ENCODE measurements at regions not wholly inside any gene's neighbourhood (a gene's known extent, or its start where the extent isn't known, plus 50 kb on each side); places are given as distances from the start of the nearest gene placed in this dataset.
"Not testable (repeated sequence)": the region's sequence is repeated elsewhere in the genome, so short reads cannot be mapped to it uniquely, and the experiment has no call there.

DNA sequence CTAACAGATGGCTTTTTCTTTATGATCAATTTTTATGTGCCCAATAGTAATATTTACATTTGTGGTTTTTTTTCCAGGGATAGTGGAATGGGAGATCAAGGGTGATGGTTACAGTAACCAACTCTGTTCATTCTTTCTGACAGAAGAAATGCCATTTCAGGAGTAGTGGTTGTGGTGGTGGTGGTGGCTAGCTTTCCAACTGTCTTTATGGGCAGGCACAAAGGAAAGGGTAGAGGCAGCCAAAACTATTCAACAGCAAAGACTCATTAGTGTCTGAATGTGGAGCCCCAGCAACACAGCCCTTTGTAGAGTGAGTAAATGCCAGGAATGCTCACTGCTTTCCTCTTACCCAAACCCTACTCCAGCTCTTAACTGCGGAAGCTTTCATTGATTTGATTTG is 227.7 kb downstream of the RND3 start:
- no peak for DNase-seq

DNA sequence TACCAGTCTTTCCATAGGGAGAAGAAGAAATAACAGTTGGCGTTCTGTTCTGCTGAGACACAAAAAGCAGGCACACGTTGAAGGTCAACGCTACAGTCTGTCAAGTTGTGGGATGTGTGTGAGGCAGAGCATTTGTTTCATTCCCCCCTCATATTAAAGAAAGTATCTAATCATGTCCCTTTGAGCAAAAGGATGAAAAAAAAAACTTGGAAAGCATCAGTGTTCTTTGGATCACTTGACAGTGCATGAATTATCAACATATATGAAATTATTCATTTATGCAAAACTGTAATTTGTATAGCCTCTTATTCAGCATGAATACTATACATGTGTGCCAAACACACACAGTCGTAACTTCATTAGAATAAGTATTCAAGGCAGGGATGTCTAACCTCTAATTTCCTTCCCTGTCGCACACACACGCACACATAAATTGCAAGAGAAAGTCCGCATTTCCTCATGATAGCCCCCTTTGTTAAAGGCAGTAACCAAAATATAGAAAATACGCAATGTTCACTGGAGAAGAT is 228.6 kb downstream of the RND3 start:
- no peak for DNase-seq

DNA sequence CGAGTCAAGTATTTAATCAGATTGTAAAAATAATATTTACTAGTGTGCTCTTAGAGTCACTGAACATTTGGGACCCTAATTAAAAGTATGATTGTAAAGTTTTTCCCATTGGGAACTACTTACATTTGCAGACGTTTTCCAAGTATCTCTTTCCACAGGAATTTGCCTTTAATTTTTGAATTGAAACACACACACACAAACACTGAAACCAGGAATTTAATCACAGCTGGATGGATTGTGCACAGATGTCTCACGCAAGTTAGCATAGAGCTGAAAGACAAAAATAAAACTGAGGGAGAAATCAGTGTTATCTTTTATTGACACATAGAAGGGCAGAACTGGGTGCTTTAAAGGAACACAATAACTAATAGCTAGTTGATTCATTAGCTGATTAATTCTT is 230.7 kb downstream of the RND3 start:
- DNase-seq, result no peak

GRCh38 chr2:150255528-150255927 is 231.9 kb downstream of the RND3 start:
- DNase-seq, result no peak

DNA sequence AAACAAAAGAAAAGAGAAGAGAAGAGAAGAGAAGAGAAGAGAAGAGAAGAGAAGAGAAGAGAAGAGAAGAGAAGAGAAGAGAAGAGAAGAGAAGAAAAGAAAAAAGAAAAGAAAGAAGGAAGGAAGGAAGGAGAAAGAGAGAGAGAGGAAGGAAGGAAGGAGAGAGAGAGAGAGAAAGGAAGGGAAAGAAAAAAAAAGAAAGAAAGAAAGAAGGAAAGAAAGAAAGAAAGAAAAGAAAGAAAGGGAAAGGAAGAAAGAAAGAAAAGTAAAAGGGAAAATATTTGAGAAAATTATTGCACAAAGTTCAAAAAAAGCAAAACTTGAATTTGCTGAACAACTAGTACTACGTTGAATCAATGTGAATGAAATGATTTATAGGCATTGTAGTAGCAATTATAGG is 237.7 kb downstream of the RND3 start:
- DNase-seq, result not testable (repeated sequence)

DNA sequence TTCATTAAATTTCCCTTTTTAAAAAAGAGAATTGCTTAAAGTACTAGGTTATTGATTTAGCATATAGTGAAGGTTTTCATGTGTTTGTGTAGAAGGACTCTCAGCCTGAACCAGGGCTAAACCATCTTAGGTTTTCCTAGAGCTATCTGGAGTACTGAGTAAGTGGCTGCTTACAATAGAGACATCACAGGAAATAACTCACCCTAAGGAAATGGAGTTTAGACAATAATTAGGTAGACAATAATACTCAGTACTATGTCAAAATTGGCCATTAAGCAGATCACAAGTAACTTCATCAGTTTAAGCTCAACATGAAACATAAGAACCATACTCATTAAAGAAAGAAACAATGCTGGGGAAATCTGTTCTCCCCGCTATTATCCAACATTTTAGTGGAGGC is 240.0 kb downstream of the RND3 start:
- DNase-seq, result no peak

DNA sequence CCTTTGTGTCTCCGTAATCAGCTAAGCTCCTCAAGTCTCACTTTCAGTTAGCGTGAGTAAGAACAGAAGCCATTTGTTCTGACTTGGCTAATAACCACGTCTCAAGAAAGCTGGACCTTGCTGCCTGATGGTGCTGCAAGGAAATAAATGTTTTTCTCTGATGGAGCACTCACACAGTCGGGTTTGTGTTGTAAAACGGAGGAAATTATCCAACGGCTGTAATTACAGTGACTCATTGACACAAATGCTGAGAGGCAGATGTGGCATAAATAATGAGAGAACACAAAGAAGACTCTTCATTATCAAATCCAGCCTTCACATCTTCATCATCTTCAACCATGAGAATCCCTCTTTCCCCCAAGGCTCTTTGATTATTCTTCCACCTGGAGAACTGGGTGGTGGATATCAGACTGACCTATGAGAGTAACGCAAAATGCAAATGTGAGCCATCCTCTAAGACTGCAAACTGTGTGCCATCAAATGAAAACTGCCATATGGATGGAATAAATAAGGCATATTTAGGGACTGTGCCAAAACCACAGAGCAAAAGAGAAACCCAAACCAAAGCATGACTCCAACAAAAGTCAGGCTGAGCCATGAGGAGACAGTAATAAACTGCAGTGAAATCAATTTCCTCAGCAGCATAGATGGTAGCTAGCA is 252.6 kb downstream of the RND3 start:
- no peak for DNase-seq

DNA sequence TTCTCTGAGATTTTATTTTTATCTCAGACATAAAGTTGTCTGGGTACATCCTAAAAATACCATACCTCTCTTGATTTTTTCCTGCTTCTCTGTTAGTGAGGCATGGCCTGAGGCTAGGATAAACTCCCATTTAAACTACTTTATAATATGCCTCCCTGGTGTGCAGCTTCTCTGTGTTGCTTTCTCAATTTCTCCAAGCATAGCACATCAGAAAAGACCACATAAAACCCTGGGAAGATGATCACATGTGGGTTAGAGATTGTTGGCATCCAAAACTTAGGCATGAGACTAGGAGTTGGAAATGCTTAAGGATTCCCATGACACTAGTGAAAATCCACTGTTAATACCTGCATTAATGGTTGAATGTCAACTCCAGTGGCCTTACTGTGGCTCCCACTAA is 254.6 kb downstream of the RND3 start:
- DNase-seq, result no peak

DNA sequence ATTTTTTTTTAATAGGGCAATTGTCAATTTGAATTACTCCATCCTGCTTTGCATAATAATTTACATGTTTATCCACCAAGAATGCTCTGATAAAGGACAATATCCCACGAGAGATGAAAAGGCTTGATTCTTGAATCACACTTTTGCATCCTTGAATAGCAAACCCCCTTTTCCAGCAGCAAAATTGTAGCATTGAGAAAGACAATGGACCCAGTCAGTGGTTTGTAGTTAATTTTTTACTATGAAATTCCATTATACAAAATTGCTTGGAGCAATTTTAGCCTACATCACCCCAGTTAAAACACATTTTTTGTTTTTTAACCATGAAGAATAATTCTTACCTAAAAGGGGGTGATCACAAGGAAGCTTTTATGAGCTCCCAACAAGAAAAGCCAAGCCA is 255.1 kb downstream of the RND3 start:
- DNase-seq, result no peak

GRCh38 chr2:150230616-150231015 is 256.9 kb downstream of the RND3 start:
- DNase-seq, result no peak

DNA sequence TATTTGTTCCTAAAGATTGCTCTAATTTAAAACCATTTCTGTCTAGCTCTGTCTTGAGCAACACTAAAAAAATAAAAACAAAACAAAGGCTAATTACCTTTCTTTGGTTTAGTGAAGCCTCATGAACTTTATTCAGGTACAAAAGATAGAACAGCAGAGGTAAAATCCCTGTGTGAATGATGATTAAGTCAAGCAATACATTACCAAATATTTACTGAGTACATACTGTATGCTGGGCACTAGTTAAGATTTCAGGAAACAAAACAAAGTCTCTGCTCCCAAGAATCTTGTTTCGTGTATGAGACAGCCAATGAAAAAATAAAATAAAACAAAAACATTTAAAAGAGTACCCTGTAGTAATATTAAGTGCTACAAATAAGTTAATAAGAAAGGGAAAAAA is 257.5 kb downstream of the RND3 start:
- no peak for DNase-seq

DNA sequence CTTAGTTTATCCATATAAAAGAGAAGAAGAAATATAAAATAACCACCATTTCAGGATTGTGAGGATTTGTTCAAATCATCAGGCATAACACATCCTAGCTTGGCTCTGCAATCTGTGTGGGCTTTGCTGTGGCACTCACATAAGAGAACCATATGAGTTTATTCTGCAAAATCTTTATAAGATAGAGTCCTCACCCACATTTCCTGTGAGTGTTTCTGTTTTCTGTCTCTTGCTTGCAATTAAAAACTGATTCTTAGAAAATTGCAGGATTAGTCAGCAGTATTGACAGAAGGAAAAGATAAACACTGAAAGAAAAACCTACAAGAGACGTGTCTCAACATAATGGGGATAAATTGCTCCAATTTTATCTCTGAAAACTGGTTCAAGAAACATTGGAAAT is 258.5 kb downstream of the RND3 start:
- no peak for DNase-seq

- DNase-seq, result no peak
Measured at GRCh38 chr2:150225030-150225429, 262.4 kb downstream of the RND3 start.

- no peak for DNase-seq
Measured at GRCh38 chr2:150224321-150224720, 263.1 kb downstream of the RND3 start.

- no peak for DNase-seq
Measured at GRCh38 chr2:150222942-150223341, 264.5 kb downstream of the RND3 start.

DNA sequence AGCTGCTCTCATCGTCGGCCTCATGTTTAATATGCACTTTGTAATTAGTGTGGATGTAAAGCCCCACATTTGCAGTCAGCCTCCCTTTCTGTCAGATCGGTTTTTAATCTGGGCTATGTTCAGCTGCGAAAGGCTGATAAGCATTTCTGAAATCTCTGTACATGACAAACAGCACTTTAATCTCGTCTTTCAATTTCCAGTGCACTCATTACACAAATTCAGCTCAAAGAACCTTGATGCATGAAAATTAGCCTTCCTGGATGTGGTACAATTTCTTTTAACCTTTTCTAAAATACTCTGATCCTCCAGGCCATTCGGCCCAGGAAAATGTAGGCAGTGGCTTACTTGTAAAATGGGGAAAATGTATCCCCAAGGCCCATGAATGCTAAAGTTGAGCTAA is 265.1 kb downstream of the RND3 start:
- DNase-seq, result no peak

GRCh38 chr2:150219861-150220260 is 267.6 kb downstream of the RND3 start:
- no peak for DNase-seq

- no peak for DNase-seq
Measured at GRCh38 chr2:150215041-150215440, 272.4 kb downstream of the RND3 start.

- DNase-seq, result no peak
Measured at GRCh38 chr2:150214626-150215025, 272.8 kb downstream of the RND3 start.

DNA sequence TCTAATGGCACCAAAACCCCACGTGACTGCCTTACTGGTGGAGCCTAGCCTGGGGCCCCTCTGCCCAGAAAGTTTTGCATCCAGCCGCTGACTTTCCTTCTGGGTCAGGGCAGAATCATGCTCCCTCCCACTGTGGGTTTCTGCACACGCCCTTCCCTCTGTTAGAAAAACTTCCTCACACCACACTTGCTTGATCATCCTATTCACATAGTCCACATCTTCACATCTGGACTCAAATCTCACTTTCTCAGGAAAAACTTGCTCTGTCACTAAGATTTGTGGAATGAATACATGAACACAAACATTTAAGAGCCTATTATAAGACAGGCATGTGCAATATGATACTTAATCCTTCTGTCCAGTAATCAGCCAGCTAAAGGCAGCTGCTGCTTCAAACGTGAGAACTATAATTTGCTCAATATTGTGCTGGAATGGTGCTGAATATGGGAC is 274.7 kb downstream of the RND3 start:
- no peak for DNase-seq

DNA sequence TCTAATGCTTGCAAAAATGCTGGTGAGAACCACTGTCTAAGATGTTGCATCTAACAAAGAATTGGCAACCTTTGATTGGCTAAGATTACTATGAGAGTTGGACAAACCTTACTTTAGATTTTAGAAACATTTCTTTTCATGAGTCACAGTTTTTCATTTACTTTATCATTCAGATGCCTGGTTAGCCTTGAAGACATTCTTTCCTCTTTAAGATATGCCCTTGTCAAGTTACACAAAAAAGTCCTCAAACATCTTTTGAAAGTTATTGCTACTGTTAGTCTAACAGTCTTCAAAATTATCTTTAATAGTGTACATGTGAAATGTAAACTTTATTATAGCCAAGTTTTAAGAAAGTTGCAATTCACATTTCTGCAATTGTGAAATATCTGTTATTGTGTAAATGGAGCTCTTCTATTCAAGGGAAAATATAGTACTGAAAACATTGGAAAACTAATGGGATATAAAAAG is 276.3 kb downstream of the RND3 start:
- DNase-seq, result no peak

- DNase-seq, result no peak
Measured at GRCh38 chr2:150209746-150210145, 277.7 kb downstream of the RND3 start.

DNA sequence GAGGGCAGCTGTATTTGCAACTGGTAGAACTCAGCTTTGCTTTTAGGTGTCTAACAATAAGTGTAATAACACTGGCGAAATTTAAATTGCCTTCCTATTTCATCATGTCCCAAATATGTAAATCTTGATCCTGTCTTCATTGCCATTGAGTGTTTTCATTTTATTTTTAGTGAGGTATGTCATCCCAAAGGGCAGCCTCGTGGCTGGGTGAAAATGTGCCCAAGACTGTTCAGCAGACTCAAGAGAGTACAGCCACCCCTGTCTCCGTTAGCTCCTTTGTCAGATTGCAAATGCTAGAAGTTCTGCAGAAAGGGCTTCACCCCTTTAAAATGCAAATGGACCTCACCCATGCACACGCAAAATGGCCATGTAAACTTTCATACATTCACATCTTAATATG is 278.8 kb downstream of the RND3 start:
- DNase-seq, result no peak

- DNase-seq, result no peak
Measured at GRCh38 chr2:150207979-150208378, 279.5 kb downstream of the RND3 start.

GRCh38 chr2:150204451-150204850 is 283.0 kb downstream of the RND3 start:
- no peak for DNase-seq
